ENCODE measurements at regions not wholly inside any gene's neighbourhood (a gene's known extent, or its start where the extent isn't known, plus 50 kb on each side); places are given as distances from the start of the nearest gene placed in this dataset.

DNA sequence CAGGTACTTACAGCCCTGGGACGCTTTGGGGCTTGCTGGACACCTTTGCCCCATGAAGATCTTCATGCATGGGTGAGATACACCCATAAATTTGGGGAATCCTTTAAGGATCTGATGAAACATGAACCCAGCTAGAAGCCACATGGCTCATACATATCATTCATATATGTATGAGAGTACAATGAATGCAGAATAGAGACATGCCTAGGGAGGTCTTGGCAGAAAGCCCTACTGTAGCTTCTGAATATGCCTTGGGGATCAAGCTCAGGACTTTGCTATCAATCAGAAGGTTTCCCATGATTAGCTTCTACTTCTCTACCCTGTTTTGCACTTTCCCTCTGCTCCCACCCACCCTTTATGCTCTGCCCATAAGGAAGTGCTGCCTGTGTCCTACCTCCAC, 368.4 kb downstream of the LPIN1 start:
- Mint-ChIP-seq H3K9me3 (no peaks in the 10 kb centered on the region), H3K4me1 (peaks cover 20% of the 10 kb centered on the region), H3K36me3 (no peaks in the 10 kb centered on the region), H3K4me3 (no peak overlapping the region), H3K27ac (no peak overlapping the region), H3K27me3 (no peaks in the 10 kb centered on the region)
- no peak for DNase-seq

DNA sequence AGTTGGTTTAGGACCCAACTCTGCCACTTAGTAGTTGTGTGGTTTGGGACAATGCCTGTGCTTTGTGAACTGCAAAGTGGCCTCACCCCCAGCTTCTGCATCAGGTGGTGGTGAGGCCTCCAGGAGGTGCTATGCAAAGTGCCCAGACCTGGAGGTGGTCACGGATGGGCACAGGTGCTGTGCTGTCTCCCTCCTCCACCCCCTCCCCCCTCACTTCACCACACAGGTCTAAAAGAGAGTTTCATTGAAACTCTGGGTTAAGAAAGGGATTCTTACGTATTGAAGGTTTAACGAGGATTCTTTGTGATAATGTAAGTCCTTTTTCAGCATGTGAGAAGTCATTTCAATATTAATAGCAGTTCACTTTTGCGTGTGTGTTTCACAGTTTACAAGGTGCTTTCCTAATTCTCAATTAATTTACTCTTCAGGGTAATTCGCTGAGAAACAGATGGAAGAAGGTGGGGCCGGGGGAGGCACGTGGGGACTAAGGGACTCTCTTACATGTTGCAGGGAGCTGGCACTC, 369.9 kb downstream of the LPIN1 start:
- DNase-seq = no peak
- H3K9me3 Mint-ChIP-seq = no peaks in the 10 kb centered on the region
- H3K4me3 Mint-ChIP-seq = no peak overlapping the region
- no peaks in the 10 kb centered on the region for H3K27me3 Mint-ChIP-seq
- H3K36me3 Mint-ChIP-seq = no peaks in the 10 kb centered on the region
- H3K4me1 Mint-ChIP-seq = peaks cover 5% of the 10 kb centered on the region
- peak overlapping the region; percentile 14 for H3K27ac Mint-ChIP-seq

DNA sequence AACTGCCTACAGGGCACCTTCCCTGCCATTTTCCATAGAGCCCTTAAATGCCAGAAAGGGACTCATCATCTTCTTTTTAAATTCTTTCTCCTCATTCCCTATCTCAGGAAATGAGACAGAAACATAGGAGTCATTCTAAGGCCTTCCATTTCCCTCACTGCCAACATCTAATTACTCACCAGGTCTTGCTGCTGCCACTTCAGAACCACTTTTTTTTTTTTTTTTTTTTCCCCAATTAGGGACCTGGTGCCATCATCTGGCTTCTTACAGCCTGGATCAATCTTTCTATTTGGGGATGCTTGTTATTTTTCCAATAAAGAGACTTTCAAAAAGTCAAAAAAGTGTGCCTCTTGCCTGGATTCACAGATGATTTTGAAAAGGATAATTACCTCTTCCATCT, 373.4 kb downstream of the LPIN1 start:
- Mint-ChIP-seq H3K27me3 (no peaks in the 10 kb centered on the region), H3K4me3 (no peak overlapping the region), H3K4me1 (peaks cover 3% of the 10 kb centered on the region), H3K27ac (no peak overlapping the region), H3K36me3 (no peaks in the 10 kb centered on the region), H3K9me3 (no peaks in the 10 kb centered on the region)
- no peak for DNase-seq

DNA sequence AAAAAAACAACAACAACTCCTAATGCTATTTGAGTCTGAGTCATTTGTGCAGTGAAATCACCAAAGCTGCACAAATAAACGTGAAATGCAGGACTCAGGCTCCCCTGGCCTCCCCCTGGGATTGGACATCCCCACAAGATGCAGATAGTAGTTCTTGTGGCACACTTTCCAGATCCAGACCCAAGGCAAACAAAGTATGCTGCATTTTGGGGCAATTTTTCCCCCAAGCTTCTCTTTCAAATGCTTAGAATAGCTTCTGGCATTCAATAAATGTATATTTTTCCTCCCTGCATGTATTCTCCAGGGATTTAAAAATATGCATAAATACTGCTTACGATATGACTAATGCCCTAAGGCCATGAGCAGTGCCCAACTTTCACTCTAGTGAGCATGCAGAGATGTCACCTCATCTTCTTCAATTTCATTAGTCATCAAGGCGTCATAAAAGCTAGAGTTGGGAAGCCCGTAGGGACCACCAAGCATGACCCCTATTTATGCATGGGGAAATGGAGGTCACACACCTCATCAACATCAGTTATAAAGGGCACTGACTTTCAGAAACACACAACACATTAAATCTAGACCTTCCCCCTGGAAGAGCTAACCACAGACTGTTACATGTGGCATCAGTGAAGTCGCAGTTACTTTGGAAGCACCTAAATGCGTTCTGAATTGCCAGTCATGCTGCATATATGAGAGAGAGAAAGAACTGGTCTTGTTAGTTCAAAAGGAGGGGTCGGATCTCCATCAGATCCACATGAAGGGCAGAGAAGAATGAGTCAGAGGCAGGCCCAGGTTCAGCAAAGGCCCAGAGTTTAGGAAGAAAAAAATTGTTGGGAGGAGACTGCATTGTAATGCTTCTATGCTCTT, 374.1 kb downstream of the LPIN1 start:
- Mint-ChIP-seq H3K9me3 (no peaks in the 10 kb centered on the region), H3K4me3 (no peak overlapping the region), H3K27ac (no peak overlapping the region), H3K4me1 (peaks cover 8% of the 10 kb centered on the region), H3K27me3 (no peaks in the 10 kb centered on the region), H3K36me3 (no peaks in the 10 kb centered on the region)
- DNase-seq = no peak

DNA sequence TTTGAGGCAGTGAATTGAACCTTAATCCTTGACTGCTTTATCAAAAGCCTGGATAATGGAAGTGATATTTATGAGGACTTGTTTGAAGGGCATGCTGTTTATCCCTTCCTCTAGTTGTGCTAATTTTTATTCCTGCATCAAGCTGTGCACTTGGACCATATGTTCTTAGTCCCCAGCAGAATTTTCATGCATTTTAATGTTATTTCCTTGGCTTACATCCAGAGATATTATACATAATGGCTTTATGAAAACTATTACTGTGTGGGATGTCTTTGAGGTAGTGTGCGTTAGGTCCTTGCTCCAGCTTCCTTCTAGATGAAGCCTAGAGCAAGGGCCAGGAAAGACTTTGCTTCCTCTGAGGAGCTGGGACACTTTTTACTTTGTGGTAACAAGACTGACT, 378.4 kb downstream of the LPIN1 start:
- Mint-ChIP-seq H3K4me3 (no peak overlapping the region), H3K4me1 (peaks cover 22% of the 10 kb centered on the region), H3K36me3 (peaks cover 8% of the 10 kb centered on the region), H3K27ac (no peak overlapping the region), H3K9me3 (peaks cover 5% of the 10 kb centered on the region), H3K27me3 (no peaks in the 10 kb centered on the region)
- no peak for DNase-seq

DNA sequence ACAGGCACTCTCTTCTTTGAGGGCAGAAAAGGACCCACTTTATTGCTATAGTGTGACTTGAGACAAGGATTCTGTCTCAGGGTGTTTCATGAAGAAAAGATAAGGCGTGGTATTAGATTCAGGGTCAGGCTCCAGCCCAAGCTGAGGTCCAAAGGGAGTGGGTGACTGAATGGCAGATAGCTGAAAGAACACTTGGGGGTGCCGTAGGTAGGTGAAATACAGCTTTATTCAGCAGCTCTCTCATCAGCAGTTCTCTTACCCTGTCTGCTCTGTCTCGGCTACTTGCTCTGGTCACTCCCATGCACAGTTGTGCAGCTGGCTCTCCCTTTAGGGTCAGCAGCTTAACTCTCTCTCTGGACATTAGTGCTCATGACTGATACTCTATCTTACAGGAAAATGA, 379.9 kb downstream of the LPIN1 start:
- peaks cover 8% of the 10 kb centered on the region for H3K36me3 Mint-ChIP-seq

DNA sequence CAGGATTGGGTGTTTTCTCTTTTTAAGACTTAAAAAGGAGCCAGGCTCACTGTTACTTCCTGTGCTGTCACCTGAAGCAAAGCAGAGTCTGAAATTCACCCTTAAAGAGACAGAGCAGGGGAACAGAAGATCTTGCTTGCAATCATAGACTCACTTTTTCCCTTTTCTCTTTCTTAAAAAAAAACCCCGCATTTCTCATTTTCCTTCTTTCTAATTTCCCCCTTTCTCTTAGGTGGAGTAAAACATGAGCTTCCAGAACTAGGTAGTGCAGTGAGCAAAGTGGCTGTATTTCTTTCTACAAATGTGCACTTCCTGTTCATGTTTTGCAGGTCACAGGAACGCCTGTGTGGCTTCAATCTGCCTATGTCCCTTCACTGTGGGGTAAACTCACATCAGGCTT, 381.2 kb downstream of the LPIN1 start:
- H3K36me3 Mint-ChIP-seq = peaks cover 8% of the 10 kb centered on the region
- H3K9me3 Mint-ChIP-seq = peaks cover 5% of the 10 kb centered on the region
- H3K27ac Mint-ChIP-seq = peak overlapping the region; percentile 87
- H3K27me3 Mint-ChIP-seq = no peaks in the 10 kb centered on the region
- DNase-seq = no peak
- H3K4me1 Mint-ChIP-seq = peaks cover 22% of the 10 kb centered on the region
- no peak overlapping the region for H3K4me3 Mint-ChIP-seq

More for the DNA sequence above, 379.9 kb downstream of the LPIN1 start:
- no peak for DNase-seq
- no peak overlapping the region for H3K4me3 Mint-ChIP-seq
- peaks cover 5% of the 10 kb centered on the region for H3K9me3 Mint-ChIP-seq
- H3K27ac Mint-ChIP-seq = no peak overlapping the region
- peaks cover 22% of the 10 kb centered on the region for H3K4me1 Mint-ChIP-seq
- no peaks in the 10 kb centered on the region for H3K27me3 Mint-ChIP-seq

DNA sequence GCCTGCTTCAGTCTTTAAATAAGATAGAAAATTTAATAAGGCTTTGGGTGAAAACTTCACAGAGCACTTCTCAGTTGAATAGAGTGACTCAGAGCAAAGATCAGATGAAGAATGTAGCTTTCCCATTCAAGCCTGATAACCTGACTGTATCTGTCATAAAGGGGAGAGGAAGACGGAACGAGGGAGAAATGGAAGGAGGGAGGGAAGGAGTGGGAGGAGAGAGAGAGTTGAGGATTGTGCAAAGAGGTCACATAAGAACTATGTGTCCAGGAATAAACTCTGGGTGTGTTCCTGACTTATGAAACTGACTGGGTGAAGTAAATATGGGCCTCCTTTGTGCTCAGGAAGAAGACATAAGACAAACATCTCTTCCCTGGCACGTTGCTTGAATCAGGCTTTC, 385.5 kb downstream of the LPIN1 start:
- Mint-ChIP-seq H3K4me3 (no peak overlapping the region), H3K4me1 (peaks cover 5% of the 10 kb centered on the region), H3K27me3 (no peaks in the 10 kb centered on the region), H3K9me3 (peaks cover 6% of the 10 kb centered on the region), H3K27ac (no peak overlapping the region), H3K36me3 (peaks cover 3% of the 10 kb centered on the region)
- no peak for DNase-seq

DNA sequence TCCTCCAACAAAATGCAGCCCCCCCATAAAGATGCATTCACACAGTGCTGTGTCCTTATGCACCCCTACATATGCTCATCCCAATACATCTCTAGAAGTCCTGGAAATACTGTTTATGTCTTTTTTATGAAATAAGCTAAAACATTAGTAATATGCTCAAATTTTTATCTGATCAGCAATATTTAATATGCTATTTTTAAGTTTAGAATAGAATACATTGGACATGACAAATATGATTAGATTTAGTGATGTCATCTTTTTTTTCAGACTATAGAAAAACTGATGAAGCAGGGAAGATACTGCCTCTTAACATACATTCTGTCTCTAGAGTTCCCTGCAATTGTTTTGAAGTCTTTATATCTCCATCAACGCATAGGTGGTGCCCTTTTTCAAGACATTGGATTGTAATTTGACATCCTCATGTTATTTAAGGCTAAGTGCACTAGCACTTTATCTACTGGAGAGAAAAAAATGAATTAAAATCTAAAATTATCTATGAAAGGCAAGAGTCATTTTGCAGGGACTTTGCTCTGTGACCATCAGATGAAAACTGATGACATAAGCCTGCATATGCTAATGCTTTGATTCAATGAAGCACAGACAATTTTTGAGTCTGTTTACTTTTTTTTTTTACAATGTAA, 395.3 kb downstream of the LPIN1 start:
- no peak for DNase-seq
- Mint-ChIP-seq H3K4me1 (peaks cover 2% of the 10 kb centered on the region), H3K4me3 (no peak overlapping the region), H3K27me3 (no peaks in the 10 kb centered on the region), H3K9me3 (peaks cover 12% of the 10 kb centered on the region), H3K36me3 (no peaks in the 10 kb centered on the region), H3K27ac (no peak overlapping the region)

DNA sequence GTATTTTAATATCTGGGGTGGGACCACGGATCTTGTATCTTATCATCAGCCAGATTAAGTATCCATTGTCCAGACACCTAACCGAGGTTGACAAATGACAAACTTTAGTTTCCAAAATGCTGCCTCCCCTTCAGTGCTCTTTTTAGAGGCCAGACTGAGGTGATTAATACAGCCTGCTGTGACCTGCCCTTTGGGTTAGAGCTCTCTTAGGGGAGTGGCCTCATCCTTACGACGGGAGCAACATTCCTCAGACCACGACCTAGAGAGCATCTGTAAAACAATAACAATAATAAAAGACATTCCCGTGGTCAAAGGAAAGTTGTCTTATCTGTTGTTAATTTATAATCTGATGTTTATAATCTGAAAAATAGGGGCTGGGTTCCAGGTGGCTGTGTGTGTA, 405.3 kb downstream of the LPIN1 start:
- H3K4me3 Mint-ChIP-seq = no peak overlapping the region
- no peaks in the 10 kb centered on the region for H3K36me3 Mint-ChIP-seq

DNA sequence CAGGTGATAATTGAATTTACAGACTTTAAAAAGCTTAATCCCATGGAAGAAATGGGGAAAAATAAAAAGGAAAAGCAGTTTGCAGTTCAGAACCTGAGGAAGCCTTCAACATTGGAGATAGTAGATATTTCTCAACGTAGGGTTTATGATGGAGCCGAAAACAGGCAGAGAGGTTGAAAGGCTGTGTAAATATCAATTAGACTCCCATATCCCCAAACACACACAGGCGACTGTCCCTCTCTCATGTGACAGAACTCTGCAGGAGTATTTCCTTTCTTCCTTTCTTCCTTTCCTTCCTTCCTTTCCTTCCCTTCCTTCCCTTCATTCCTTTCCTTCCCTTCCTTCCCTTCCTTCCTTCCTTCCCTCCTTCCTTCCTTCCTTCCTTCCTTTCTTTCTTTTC, 406.5 kb downstream of the LPIN1 start:
- H3K27me3 Mint-ChIP-seq = no peaks in the 10 kb centered on the region
- no peaks in the 10 kb centered on the region for H3K4me1 Mint-ChIP-seq
- H3K4me3 Mint-ChIP-seq = no peak overlapping the region
- H3K27ac Mint-ChIP-seq = no peak overlapping the region
- DNase-seq = no peak
- no peaks in the 10 kb centered on the region for H3K9me3 Mint-ChIP-seq
- H3K36me3 Mint-ChIP-seq = no peaks in the 10 kb centered on the region

More for the DNA sequence above, 405.3 kb downstream of the LPIN1 start:
- Mint-ChIP-seq H3K4me1 (no peaks in the 10 kb centered on the region), H3K27ac (no peak overlapping the region), H3K27me3 (no peaks in the 10 kb centered on the region), H3K9me3 (no peaks in the 10 kb centered on the region)
- no peak for DNase-seq

DNA sequence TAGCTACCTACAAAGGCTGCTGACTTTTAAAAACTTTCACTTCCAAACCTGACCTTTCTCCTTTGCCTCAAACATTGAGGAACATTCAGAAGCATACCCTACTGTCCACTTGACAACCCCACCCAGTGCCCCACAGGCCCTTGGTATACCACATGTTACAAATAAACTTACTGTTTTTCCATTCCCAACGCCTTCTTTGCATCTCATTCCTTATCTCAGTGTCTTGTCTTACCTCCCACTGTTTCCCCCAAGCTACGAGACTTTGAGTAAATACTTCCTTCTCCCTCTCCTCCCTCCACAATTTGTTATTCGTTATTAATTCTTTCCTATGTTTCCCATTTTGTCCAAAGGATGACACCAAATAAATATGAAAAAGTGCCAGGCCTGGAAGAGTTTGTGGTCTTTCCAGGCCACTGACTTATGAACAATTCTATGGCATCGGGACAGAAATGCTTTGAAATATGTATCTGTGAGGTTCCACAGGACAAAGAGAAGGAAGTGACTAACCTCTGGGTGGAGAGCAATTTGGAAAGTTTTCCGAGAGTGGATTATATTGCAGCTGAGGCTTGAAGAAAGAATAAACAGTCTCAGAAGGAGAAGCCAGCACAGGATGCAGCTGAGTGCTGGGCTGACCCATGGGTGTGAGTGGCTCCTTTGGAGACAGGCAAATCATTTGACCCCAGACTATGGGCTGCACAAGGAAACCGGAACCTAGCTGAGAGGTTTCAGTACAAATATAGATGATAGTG, 409.0 kb downstream of the LPIN1 start:
- DNase-seq = no peak
- Mint-ChIP-seq H3K27me3 (no peaks in the 10 kb centered on the region), H3K4me1 (no peaks in the 10 kb centered on the region), H3K4me3 (no peak overlapping the region), H3K36me3 (no peaks in the 10 kb centered on the region), H3K9me3 (peaks cover 2% of the 10 kb centered on the region), H3K27ac (no peak overlapping the region)

DNA sequence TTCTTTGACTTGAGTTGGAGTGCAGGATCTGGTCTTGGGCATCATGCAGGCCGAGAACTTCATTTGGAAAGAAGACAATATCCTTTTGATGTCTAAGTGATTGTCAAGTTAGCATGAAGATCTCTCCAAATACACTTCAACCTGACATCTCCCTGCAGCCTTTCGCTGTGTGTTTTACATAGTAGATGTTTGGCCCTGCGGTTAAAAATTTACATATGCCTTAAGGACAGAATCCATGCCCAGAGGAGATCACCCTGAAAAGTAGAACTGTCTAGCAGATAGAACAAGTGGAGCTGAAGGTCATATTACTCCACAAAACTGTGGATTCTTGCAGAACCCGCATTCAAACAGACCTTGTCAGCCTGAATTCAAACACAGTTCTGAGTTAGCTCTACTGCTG, 409.9 kb downstream of the LPIN1 start:
- DNase-seq = no peak
- Mint-ChIP-seq H3K36me3 (no peaks in the 10 kb centered on the region), H3K9me3 (peaks cover 4% of the 10 kb centered on the region), H3K27me3 (no peaks in the 10 kb centered on the region), H3K27ac (no peak overlapping the region), H3K4me1 (no peaks in the 10 kb centered on the region), H3K4me3 (no peak overlapping the region)

DNA sequence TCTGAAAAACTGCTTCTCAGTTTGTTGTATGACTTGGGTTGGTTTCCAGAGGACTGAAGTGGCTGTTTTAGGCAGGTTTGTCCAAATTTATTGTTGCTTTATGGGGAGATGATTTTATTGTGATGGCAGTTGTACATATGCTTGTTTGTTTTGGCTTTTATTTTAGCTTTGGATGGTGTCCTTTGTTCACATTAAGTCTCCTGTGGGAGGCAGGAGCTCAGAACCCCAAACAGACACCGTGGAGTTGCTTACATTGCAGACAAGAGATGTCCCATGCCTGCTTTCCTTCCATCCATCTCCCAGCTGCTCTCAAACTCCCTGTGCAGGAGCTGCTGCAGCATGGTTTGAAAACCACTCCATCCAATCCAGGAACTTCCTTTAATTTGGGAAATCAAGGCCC, 414.7 kb downstream of the LPIN1 start:
- Mint-ChIP-seq H3K4me3 (no peak overlapping the region), H3K9me3 (peaks cover 4% of the 10 kb centered on the region), H3K27me3 (no peaks in the 10 kb centered on the region), H3K27ac (no peak overlapping the region), H3K4me1 (peaks cover 3% of the 10 kb centered on the region), H3K36me3 (no peaks in the 10 kb centered on the region)
- DNase-seq = no peak

Data from activated naive CD8-positive, alpha-beta T cell treated with anti-CD3 and anti-CD28 coated beads for 36 hours (primary cell).